DMS153 treated with DMSO at 0.1 percent for 48 hours (cell line): ENCODE measurements at regions not wholly inside any gene's neighbourhood (a gene's known extent, or its start where the extent isn't known, plus 50 kb on each side); places are given as distances from the start of the nearest gene placed in this dataset.

ENCODE experiments used
- DNase-seq: peaks from one replicate; lab custom pipeline; 2025; ENCODE audit not compliant: unreplicated experiment; lab: John Stamatoyannopoulos, UW

DNA sequence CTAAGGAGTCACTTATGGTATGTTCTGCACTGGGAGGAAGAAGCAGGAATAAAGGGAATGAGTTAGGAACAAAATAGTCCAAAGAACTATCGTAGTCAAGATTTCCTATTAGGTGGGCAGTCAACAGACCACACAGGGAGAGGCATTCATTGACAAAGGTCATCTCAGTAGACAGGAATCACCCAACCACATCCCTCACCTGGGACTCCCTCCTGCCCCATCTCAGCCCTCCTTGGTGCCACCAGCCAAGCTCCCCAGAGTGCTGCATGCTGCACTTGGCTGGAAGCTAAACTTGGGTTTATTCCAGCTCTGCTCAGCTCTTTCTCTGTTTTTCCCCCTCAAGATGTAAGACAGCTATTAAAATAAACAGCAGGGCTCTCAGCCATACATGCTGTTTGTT lies 72.3 kb upstream of the CTNNB1 start:
- no peak for DNase-seq

DNA sequence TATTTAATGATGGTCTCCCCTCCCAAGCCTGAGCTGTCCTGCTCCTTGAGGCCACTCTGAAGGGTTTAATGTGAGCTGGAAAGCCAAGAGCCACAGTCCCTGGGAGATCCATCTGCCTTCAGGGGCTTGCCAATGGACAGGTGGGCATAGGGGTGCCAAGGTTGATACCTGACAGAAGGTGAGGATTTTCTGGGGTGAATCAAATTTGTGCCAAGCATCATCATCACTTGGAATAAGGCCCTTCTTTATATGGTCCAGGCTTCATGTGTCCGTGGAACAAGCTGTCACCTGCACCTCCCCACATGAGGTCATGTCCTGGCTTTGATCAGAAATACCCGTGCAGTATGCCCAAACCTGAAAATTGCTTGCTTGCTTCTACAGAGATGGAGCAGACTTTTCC lies 71.9 kb upstream of the CTNNB1 start:
- no peak for DNase-seq

DNA sequence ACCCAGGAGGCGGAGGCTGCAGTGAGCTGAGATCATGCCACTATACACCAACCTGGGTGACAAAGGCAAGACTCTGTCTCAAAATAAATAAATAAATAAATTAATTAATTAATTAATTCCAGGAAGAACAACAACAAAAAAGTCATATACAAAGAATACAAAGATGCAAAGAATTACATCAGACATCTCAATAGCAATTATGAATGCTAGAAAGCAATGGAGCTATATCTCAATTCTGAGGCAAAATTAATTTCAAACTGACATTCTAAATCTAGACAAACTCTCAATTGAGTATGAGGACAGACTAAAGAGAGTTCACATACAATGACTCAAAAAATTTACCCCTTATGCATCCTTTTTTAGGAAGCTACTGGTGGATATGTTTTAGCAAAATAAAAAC lies 69.6 kb upstream of the CTNNB1 start:
- DNase-seq = no peak

DNA sequence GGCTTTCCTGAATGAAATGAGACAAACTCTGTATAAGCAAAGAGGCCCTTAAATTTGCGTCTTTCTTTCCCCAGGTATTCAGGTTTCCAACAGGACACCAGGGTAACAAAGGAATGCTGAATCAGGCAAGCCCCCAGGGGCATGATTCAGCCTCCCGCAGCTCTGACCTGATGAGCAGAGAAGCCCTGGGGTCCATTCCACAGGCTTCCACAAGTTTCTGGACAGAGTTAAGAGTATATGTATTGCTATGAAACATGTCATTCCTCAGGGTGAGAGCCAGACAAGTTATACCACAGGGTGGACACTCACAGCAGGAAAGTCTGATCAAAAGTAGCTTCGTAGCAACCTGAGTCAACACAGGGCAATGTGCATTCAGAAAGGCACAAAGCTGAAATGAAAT lies 68.1 kb upstream of the CTNNB1 start:
- DNase-seq = no peak

DNA sequence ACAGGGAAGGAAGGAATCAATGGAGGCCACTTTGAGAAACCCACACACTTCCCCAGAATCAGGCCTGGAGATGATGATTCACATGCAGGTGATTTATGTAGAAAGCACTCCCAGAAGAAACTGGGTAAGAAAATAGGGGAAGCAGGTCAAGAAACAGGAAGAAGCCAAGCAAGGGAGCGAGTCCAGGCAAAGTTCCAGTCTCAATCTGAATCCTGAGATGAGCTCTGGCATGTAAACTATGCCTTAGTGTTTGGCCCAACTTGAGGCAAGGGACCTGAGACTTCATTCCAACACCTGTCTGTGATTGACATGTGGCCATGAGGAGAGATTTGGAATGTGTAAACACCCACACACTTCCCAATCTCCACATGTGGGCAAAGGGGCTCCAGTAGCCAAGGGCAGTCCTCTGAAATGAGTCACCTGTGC lies 61.6 kb upstream of the CTNNB1 start:
- DNase-seq = no peak

DNA sequence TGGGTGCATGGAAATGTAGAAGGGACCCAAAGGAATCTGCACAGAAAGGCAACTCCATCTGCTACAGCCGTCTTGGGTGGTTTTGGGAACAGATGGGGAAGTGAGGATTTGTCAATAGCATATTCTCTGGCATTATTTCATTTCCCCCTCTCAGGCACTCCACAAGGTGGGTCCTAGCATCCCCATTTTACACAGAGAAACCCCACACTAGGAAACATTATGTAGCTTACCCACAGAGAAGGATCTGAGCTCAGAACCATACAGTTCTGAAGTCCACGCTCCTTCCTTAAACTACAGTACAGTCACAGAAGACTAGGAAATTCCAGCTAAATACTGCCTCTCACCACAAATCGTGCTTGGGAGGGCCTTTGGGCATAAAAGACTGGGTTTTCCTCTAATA lies 61.2 kb upstream of the CTNNB1 start:
- DNase-seq = no peak

DNA sequence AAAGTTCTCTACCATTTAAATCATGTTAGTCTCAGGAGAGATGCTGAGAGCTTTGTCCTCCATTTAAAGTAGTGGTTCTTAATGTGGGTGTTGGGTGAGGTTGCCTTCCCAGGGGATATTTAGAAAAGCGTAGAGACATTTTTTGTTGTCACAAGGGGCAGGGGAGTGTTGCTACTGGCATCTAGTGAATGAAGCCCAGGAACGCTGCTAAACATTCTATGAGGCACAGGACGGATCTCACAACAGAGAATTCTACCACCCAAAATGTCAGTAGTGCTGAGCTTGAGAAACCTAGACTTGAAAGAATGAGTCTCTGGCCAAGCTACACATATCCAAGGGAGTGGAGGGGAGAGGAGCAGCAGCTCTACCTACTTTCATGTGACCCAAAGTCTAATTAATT lies 60.7 kb upstream of the CTNNB1 start:
- DNase-seq = no peak

DNA sequence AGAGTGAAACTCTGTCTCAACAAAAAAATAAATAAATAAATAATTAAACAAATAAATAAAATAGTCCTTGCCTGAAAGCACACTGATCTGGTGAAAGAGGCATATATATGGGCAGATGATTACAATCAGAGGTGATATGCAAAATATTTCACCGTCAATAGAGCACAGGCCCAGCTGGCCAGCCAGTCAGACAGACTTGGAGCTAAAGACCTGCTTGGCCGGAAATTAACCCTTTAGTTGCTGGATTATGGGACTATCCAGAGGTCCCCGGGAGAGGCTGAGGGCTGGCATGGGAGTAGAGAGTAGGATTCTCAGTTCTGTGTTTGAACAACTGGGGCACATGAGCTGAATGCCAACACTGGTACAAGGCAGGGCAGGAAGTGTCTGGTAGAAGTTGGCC lies 59.1 kb upstream of the CTNNB1 start:
- DNase-seq = no peak

DNA sequence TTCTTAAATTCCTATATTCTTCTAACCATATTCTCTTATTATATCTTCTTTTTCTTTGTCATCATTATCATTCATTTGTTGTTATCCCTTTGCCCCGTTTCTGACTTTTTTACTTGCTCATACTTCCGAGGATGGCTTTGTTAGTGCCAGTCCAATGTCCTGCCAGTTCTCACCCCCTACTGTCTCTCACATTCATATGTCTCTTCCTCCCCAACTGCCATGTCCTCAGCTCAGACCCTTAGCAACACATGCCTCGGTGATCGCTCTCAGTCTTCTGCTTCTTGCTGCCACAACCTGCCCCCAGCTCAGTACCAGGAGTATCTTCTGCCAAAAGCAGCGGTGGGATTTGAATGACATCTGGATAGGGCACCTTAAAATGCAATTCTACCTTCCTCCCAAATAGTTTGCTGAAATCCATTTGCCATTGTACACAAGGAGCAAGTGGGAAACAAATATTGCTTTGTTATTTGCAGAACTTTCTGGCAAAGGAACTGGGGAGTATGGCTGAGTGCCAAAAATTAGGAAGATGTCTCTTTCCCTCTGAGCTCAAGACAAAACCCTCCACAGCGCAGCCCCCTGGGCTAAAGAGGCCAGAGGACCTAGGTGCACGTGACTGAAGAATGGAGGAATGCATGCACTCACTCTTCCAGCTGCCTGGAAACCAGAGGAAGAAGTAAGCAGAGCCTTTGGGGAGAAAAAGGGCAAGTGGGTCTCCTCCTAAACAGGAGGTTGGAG lies 57.7 kb upstream of the CTNNB1 start:
- no peak for DNase-seq

DNA sequence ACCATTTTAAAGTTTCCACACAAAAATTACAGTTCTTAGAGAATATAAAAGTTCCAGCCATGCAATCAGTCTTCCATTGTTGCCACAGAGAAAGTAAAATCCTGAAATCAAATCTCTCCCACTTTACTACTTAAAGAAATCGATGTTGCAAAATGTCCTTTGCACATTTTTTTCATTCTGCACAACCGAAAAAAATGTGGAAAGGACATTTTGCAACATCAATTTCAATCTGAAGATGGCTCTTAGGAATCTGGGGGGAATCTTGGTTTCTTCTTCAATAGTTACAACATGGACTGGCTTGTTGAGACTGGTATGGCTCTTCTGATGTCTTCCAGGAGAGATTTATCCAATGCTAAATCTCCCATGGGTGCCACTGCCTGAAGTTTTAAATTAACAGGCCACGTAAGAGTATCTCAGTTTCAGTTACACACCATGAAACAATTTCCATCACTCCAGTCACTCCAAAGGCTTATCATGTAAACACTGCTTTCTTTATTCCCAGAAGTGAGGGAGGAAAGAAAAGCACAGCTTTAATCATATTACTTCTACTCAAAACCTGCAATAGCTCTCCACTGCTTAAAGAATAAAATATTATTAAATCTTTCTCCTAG lies 55.8 kb upstream of the CTNNB1 start:
- no peak for DNase-seq

DNA sequence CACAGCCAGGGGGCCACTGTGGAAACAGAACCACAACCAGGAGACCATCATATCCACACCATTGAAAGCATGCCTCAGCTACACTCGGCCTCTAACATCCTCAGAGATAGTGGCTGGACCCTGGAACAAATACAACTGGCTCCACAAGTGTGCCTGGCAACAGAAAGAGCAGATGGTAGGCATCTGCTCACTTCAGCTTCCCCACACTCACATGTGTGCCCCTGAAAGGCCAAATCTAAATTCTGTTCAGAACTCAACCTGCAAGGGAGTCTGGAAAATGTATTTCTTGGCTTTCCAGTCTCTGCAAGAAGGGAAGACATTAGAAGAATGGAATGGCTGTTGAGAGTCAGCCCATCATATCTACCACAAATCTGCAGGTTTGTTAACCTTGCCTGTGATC lies 54.7 kb upstream of the CTNNB1 start:
- no peak for DNase-seq

DNA sequence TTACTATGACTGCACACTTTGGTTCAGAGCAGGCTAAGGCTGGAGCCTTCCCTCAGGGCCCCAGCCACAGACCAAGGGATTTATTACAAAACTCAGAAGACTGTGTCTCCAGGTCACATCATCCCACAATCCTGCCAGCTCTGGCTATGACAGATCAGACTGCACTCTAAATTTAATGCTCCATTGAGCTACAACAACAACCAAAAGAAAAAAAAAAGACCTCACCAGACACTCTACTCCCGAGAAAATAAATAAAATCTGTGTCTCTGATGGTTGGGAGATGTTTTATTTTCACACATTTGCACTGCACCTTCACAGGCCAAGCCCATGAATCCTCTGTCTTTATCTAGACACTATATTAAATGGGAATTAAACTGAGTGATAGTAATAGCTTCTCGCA lies 50.8 kb upstream of the CTNNB1 start:
- no peak for DNase-seq

DNA sequence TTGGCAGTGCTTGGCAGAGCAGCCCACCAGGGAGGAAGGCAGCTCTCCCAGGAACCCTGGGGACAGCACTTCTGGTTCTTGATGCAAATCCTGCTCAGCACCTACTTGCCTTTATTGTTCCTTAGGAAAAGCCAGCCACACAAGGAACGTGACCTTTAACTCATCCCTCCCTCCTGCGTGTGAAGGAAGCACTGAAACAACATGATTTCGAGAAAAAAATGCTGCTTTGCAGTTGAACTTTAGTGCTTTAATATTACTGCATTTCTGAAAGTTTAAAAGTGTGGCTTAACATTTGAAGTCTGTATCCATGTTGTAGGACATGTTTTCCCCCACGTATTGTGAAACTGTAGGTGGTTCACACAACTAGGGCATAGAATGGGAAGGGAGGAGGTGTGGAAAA lies 50.4 kb upstream of the CTNNB1 start:
- DNase-seq = no peak
